ENCODE measurements at regions not wholly inside any gene's neighbourhood (a gene's known extent, or its start where the extent isn't known, plus 50 kb on each side); places are given as distances from the start of the nearest gene placed in this dataset.
"Not testable (repeated sequence)": the region's sequence is repeated elsewhere in the genome, so short reads cannot be mapped to it uniquely, and the experiment has no call there.

DNA sequence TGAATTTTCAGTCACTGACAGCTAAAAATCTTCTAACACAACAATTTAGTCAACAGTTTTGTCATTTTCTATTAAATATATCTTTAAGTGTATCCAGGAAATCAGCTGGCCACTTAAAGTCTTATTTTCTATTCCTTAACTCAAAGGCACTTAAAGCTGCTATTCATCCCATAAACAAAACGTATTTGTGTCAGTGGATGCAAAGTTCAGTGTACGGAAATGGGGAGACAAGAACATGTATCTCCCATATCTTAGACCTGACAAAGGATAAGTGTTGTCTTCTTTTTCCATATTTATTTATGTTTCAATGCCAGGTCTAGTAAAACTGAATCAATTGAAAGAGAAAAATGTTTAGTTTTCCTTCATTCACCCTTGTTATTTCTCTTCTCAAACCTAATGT lies 409.8 kb upstream of the KLHL1 start:
- TF ChIP-seq CTCF (IDR thresholded peaks at IDR 0.05) (no peak), POLR2A (IDR thresholded peaks at IDR 0.05) (no peak)
- intact Hi-C loops (cut with DNase I), result no loop called here
- H3K27ac ChIP-seq, result no peak overlapping the region
- no peaks in the 10 kb centered on the region for H3K27me3 ChIP-seq
- no peaks in the 10 kb centered on the region for H3K36me3 ChIP-seq (replicated peaks in 1 of 2)
- H3K4me3 ChIP-seq, result no peak overlapping the region
- DNase-seq, result no peak
- no peaks in the 10 kb centered on the region for H3K4me1 ChIP-seq (replicated peaks in 1 of 2)
- WGBS, 4 donors, result 66 to 78% (median 71%) methylated on average over 2 of the region's 2 CpGs
- no peaks in the 10 kb centered on the region for H3K9me3 ChIP-seq (replicated peaks in 1 of 3)

DNA sequence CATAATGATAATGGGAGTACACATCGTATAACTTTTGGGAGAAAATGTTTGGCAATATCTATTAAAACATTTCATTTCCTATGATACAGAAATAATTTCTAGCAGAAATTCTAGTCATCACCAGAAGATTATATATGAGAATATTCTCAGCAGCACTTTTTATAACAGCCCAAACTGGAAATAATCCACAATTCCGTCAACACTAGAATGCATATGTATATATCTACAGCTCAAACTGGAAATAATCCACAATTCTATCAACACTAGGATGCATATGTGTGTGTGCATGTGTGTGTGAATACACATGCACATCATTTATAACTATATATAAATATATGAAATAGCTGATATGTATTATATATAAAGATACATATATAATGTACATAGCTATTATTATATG lies 408.0 kb upstream of the KLHL1 start:
- Histone ChIP-seq H3K27me3 (no peaks in the 10 kb centered on the region), H3K4me3 (no peak overlapping the region), H3K27ac (no peak overlapping the region), H3K9me3 (replicated peaks in 1 of 3) (no peaks in the 10 kb centered on the region), H3K4me1 (replicated peaks in 1 of 2) (no peaks in the 10 kb centered on the region), H3K36me3 (replicated peaks in 1 of 2) (no peaks in the 10 kb centered on the region)
- no peak for DNase-seq
- 77 to 84% (median 77%) methylated on average over 2 of the region's 2 CpGs for WGBS, 4 donors
- intact Hi-C loops (cut with DNase I), result no loop called here
- TF ChIP-seq POLR2A (IDR thresholded peaks at IDR 0.05), result no peak
- TF ChIP-seq CTCF (IDR thresholded peaks at IDR 0.05), result no peak

DNA sequence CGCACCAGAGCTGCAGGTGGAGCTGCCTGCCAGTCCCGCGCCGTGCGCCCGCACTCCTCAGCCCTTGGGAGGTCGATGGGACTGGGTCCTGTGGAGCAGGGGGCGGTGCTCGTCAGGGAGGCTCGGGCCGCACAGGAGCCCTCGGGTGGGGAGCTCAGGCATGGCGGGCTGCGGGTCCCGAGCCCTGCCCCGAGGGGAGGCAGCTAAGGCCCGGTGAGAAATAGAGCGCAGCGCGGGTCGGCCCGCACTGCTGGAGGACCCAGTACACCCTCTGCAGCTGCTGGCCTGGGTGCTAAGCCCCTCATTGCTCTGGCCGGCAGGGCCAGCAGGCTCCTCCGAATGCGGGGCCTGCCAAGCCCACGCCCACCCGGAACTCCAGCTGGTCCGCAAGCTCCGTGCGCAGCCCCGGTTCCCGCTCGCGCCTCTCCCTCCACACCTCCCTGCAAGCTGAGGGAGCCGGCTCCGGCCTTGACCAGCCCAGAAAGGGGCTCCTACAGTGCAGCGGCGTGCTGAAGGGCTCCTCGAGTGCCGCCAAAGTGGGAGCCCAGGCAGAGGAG lies 403.7 kb upstream of the KLHL1 start:
- H3K27ac ChIP-seq; H3K9me3 ChIP-seq (replicated peaks in 1 of 3); H3K27me3 ChIP-seq; H3K4me3 ChIP-seq; H3K4me1 ChIP-seq (replicated peaks in 1 of 2); H3K36me3 ChIP-seq (replicated peaks in 1 of 2); DNase-seq; intact Hi-C loops (cut with DNase I): not testable (repeated sequence)
- WGBS, 4 donors, result 93 to 96% (median 94%) methylated on average over 14 to 40 of the region's 40 CpGs

DNA sequence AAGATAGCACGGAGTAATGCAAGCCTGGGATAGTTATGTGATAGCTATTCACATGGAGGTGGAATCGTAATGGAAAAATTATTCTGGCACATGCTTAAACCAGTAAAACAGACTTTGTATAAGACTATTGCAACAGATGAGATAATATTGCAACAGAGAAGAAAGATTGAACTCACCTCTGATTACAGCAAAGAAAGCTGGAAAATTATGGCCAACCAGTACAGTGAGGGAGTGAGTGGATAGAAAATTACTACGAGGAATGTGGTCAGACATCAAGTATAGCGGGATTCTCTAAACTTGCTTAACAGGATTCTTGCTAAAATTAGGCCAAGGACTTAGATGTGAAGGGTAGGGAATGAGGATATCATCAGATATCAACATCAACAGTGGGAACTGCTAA lies 397.6 kb upstream of the KLHL1 start:
- Histone ChIP-seq H3K9me3 (replicated peaks in 1 of 3) (no peaks in the 10 kb centered on the region), H3K4me3 (no peak overlapping the region), H3K4me1 (replicated peaks in 1 of 2) (no peaks in the 10 kb centered on the region), H3K27me3 (no peaks in the 10 kb centered on the region), H3K36me3 (replicated peaks in 1 of 2) (no peaks in the 10 kb centered on the region), H3K27ac (no peak overlapping the region)
- WGBS, 4 donors, result 80 to 85% (median 84%) methylated on average over 4 of the region's 4 CpGs
- intact Hi-C loops (cut with DNase I), result no loop called here
- DNase-seq, result no peak
- TF ChIP-seq POLR2A (IDR thresholded peaks at IDR 0.05) (no peak), CTCF (IDR thresholded peaks at IDR 0.05) (no peak)

DNA sequence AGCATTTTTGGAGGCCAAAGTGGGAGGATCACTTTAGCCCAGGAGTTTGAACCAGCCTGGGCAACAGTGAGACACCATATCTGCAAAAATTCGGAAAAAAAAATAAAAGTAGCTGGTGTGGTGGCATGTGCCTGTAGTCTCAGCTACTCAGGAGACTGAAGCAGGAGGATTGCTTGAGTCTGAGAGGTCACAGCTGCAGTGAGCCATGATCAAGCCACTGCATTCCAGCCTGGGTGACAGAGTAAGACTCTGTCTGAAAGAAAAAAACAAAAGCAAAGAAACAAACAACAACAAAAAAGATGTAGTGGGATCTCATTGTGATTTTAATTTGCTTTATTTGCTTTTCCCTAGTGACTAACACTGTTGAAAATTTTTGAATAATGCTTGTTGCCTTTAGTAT lies 394.7 kb upstream of the KLHL1 start:
- Histone ChIP-seq H3K9me3 (replicated peaks in 1 of 3) (no peaks in the 10 kb centered on the region), H3K4me3 (no peak overlapping the region), H3K4me1 (replicated peaks in 1 of 2) (no peaks in the 10 kb centered on the region), H3K27me3 (no peaks in the 10 kb centered on the region), H3K36me3 (replicated peaks in 1 of 2) (no peaks in the 10 kb centered on the region), H3K27ac (no peak overlapping the region)
- DNase-seq, result no peak
- WGBS, 4 donors, result 57 to 74% (median 71%) methylated on average over 1 of the region's 1 CpG
- no peak for TF ChIP-seq POLR2A (IDR thresholded peaks at IDR 0.05)
- no peak for TF ChIP-seq CTCF (IDR thresholded peaks at IDR 0.05)
- intact Hi-C loops (cut with DNase I), result no loop called here
